Nephron progenitor cell (in vitro differentiated cells): ENCODE measurements at regions not wholly inside any gene's neighbourhood (a gene's known extent, or its start where the extent isn't known, plus 50 kb on each side); places are given as distances from the start of the nearest gene placed in this dataset.

Experiments
- DNase-seq: peaks from one replicate; pipeline ENCODE4 v3.0.0; 2021
- H3K27ac Mint-ChIP-seq: 2 replicates; pipeline ENCODE4 v1.8.0; 2021; ENCODE audit warnings: mild to moderate bottlenecking, moderate library complexity, mixed read lengths
- H3K27me3 Mint-ChIP-seq: 2 replicates; pipeline ENCODE4 v1.8.0; 2021; ENCODE audit warnings: mild to moderate bottlenecking, low read depth, mixed read lengths; ENCODE audit not compliant: poor library complexity
- H3K36me3 Mint-ChIP-seq: 2 replicates; pipeline ENCODE4 v1.8.0; 2021; ENCODE audit warnings: low read depth, mixed read lengths
- H3K4me1 Mint-ChIP-seq: 2 replicates; pipeline ENCODE4 v1.8.0; 2021; ENCODE audit warnings: mixed read lengths
- H3K4me3 Mint-ChIP-seq: 2 replicates; pipeline ENCODE4 v1.8.0; 2021; ENCODE audit warnings: mild to moderate bottlenecking, moderate library complexity, mixed read lengths
- H3K9me3 Mint-ChIP-seq: 2 replicates; pipeline ENCODE4 v1.8.0; 2021; ENCODE audit warnings: mild to moderate bottlenecking, moderate library complexity, mixed read lengths
- TF ChIP-seq, protein P1 (sequence below): fragments of 200-600 bp; sonication (generic); IDR thresholded peaks from 2 replicates; pipeline ENCODE4 v1.5.0; 2021; ENCODE audit warnings: antibody characterized with exemption

- no peak for DNase-seq
- Mint-ChIP-seq H3K27me3 (no peaks in the 10 kb centered on the region), H3K9me3 (no peaks in the 10 kb centered on the region), H3K4me1 (no peaks in the 10 kb centered on the region), H3K36me3 (no peaks in the 10 kb centered on the region), H3K27ac (no peak overlapping the region), H3K4me3 (no peak overlapping the region)
- TF ChIP-seq, protein P1, sequence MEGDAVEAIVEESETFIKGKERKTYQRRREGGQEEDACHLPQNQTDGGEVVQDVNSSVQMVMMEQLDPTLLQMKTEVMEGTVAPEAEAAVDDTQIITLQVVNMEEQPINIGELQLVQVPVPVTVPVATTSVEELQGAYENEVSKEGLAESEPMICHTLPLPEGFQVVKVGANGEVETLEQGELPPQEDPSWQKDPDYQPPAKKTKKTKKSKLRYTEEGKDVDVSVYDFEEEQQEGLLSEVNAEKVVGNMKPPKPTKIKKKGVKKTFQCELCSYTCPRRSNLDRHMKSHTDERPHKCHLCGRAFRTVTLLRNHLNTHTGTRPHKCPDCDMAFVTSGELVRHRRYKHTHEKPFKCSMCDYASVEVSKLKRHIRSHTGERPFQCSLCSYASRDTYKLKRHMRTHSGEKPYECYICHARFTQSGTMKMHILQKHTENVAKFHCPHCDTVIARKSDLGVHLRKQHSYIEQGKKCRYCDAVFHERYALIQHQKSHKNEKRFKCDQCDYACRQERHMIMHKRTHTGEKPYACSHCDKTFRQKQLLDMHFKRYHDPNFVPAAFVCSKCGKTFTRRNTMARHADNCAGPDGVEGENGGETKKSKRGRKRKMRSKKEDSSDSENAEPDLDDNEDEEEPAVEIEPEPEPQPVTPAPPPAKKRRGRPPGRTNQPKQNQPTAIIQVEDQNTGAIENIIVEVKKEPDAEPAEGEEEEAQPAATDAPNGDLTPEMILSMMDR: no peak
These were observed 540.0 kb upstream of the MAP3K7 start for GRCh38 chr6:91126876-91127275.

DNA sequence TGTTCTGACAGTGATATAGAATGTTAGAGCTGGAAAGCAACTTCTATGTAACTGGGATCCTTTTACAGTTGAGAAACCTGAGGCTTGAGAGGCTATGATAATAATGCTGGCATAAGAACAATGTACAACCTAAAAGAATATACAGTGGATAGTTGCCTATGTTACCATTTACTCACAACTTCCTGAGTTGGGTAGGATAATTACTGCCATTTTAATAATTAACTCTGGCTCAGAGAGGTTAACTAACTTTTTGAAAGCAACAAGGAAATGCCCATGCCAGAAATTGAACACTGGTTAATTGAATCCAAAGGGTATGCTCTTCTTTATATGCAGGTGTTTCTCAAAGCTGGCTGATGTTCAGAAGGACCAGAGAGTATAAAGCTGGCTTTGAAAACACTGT lies 530.7 kb upstream of the MAP3K7 start:
- Mint-ChIP-seq H3K36me3 (no peaks in the 10 kb centered on the region), H3K4me1 (no peaks in the 10 kb centered on the region), H3K27me3 (no peaks in the 10 kb centered on the region), H3K4me3 (no peak overlapping the region), H3K27ac (no peak overlapping the region), H3K9me3 (peaks cover 7% of the 10 kb centered on the region)
- TF ChIP-seq, protein P1: no peak
- DNase-seq: no peak

GRCh38 chr6:91114123-91114708 lies 527.3 kb upstream of the MAP3K7 start:
- Mint-ChIP-seq H3K27ac (no peak overlapping the region), H3K9me3 (no peaks in the 10 kb centered on the region), H3K27me3 (peaks cover 4% of the 10 kb centered on the region), H3K4me3 (no peak overlapping the region), H3K36me3 (no peaks in the 10 kb centered on the region), H3K4me1 (peaks cover 6% of the 10 kb centered on the region)
- TF ChIP-seq, protein P1: no peak
- DNase-seq: no peak

DNA sequence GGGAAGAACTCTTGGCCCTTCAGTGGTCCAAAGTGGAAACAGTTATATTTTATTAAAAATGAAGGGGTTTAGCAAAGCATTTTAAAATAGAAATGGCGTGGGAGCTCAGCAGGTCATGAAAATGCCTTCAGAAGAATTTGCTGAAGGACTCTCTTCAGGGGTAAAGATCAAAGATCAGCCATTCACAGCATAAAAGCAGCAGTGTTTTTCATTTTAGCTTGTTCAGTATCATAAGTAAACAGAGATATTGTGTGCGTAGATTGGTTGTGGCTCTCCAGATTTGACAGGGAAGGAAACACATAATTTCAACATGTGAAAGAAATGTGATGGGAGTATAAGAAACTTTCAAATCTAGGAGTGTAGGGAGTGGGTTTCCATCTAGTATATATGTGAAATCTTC lies 519.2 kb upstream of the MAP3K7 start:
- H3K27ac Mint-ChIP-seq: no peak overlapping the region

GRCh38 chr6:91105532-91105931 lies 518.7 kb upstream of the MAP3K7 start:
- Mint-ChIP-seq H3K27me3 (peaks cover 4% of the 10 kb centered on the region), H3K4me1 (peaks cover 6% of the 10 kb centered on the region), H3K27ac (no peak overlapping the region), H3K4me3 (no peak overlapping the region), H3K36me3 (no peaks in the 10 kb centered on the region), H3K9me3 (no peaks in the 10 kb centered on the region)
- no peak for DNase-seq
- TF ChIP-seq, protein P1: no peak

More for the DNA sequence above, 519.2 kb upstream of the MAP3K7 start:
- no peak for DNase-seq
- H3K4me1 Mint-ChIP-seq: peaks cover 6% of the 10 kb centered on the region
- no peaks in the 10 kb centered on the region for H3K36me3 Mint-ChIP-seq
- H3K27me3 Mint-ChIP-seq: peaks cover 4% of the 10 kb centered on the region
- H3K9me3 Mint-ChIP-seq: no peaks in the 10 kb centered on the region
- TF ChIP-seq, protein P1: no peak
- no peak overlapping the region for H3K4me3 Mint-ChIP-seq

DNA sequence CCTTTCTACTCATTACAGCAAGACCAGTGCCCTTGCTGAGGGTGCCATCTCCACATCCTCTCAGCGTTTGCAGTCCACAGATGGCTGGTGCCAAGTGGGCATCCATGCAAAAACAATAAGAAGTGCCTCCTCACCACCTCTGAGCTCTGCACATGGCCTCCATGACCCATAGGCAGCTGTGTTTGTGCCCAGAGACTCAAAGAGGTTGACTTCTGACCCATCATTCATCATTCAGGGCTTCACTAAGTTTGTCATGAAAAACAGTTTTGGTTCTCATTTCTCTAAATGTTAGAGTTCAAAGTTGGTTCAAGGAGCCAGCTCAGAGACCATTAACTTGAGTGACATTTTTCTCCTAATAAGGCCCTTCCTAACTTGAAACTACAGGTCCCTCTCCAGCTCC lies 512.6 kb upstream of the MAP3K7 start:
- H3K9me3 Mint-ChIP-seq: no peaks in the 10 kb centered on the region
- TF ChIP-seq, protein P1: no peak
- H3K4me3 Mint-ChIP-seq: no peak overlapping the region
- no peaks in the 10 kb centered on the region for H3K27me3 Mint-ChIP-seq
- DNase-seq: no peak
- H3K4me1 Mint-ChIP-seq: peaks cover 29% of the 10 kb centered on the region
- H3K36me3 Mint-ChIP-seq: no peaks in the 10 kb centered on the region
- H3K27ac Mint-ChIP-seq: peak overlapping the region; percentile 65
